ENCODE measurements at regions not wholly inside any gene's neighbourhood (a gene's known extent, or its start where the extent isn't known, plus 50 kb on each side); places are given as distances from the start of the nearest gene placed in this dataset.

DNA sequence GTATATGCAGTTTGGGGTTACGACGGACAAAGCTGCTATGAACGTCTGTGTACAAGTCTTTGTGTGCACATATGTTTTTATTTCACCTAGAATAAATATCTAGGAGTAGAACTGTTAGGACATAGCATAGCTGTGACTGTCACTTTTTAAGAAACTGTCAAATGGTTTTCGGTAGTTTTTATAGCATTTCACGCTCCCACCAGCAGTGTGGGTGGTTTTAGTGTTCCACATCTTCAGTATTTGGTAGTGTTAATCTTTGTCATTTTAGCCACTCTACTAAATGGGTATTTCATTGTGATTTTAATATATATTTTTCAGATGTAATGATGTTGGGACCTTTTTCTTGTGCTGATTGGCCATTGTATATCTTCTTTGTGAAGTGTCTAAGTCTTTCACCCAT is 109.1 kb upstream of the BCAT1 start:
- no peak for DNase-seq

DNA sequence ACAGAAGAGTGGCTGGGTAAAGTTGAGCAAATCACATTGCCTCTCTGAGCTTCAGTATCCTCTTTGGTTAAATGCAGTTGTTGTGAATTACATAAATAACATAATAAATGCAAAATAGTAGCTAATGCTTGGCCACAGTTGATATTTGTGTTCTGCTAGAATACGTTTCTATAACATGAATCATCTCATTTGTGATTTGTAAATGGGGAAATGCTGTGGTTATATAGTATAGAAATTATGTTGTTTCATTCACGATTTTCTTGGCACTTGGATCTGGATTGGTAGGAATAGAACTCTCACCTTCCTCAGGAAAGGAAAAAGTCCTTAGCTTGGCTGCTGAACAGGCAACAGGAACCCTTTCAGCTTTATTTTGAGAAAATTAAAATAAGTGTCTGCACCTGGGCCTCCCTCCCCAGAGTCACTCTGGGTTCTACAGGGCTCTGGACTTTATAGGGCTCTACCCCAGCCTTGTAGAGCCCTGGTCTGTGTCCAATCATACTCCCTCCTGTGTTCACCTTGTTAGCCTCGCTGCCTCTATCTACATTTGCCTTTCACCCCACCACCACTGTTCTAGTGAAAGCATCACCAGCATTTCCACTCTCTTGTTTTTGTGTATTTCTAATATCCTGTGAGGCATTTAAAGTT is 107.7 kb upstream of the BCAT1 start:
- DNase-seq = no peak

DNA sequence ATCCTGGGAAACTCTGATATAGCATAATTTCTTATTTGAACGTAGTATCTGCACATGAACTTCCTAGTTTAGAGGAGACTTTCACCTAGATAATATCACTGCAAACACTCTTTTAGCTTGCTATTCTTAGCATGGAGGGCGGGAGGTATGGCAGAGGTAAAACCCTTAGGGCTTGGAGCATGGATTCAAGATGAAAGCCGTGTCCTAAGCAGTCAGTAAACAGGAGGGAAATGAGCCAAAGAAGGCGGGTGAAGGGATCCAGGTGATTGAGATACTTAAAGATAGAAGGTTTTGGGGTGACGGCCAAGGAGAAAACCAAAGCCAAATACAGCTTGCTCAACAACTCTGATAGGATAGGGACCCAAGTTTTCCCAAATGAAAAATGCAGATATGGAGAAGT is 107.1 kb upstream of the BCAT1 start:
- no peak for DNase-seq

DNA sequence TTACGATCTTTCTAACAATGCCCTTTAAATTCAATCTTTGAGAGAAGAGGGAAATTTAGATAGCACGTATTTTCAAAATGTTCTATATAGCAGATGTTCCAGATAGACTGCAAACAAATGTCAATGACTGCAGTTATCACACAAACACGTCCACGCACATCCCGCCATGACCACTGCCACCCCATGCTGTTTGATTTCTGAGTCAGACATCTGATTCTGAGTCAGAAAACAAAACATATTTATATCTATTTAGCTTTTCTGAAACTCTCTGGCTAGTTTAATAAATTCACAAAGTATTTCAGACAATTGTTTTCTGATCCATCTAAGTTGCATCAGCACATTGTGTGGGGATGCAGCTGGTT is 105.9 kb upstream of the BCAT1 start:
- DNase-seq = peak; percentile 37

DNA sequence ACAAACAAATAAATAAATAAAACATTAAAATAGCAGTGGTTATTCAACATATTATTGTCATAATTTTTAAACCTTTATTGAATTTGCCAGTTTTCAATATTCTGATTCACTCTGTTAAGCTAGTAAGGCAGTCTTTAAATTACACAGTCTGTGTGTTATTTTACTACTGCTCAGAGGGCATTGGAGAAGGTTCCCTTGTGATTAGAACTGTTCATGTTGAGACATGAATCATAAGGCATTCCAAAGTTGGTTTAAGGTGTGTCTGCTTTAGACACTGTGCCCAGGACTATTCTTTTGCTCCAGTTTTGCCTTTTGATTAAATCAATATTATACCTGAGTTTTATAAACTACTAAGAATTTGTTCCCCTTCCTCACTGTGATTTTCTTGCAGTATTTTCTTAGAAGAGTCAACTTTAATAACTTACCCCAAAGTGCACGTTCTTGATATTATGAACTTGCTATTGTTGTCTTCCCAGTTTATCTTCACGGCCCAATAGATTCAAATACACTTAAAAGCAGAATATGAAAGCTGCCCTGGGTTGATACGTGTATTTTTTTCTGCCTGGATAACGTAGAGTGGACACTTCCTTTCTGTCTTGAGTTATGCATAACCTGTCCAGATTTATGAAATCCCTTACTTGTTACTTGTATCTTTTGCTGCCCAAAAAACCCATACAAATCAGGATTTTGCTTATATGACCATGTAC is 105.3 kb upstream of the BCAT1 start:
- DNase-seq = no peak

DNA sequence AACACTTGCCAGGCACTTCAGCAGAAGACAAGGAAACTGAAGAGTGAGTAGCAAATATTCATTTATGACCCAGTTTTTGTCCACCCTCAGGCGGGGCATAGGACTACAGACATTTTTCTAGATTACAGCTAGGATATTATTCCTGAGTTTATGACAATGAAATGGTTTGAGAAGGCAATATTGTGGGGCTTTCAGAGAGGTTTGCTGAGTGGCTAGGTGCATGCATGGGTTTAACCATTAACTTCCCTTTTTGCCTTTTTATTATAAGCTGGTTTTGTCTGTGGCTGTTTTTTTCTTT is 104.0 kb upstream of the BCAT1 start:
- DNase-seq = no peak

DNA sequence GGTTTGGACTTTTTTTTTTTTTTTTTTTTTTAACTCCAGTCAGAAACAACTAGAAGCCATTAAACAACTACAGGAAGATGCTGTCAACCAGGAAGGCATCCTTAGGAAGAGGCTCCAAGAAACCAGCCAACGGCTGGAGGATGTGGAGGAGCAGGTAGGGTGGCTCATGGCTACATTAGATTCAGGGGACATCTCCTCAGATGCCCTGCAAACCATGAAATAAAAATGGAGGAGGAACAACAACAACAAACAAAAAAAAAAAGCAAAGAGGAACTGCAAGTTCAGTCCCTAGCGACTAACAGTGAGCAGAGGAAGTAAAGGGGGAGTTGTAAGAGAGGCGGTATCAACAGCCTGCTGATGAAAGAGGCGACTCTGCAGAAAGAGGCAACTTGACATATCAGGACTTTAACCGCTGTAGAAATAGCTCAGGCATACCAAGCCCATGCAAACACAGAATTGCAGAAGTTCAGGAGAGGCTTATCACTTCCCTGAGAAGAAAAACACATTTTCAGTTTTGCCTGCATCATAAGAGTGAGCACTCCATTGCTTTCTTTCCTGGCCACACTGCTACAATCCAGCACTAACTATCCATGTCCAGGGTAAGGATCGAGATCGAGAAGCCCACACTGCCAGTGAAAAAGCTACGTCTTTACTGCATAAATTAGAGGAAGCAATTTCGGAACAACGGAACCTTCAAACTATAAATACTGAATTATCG is 103.5 kb upstream of the BCAT1 start:
- DNase-seq = peak; percentile 30

DNA sequence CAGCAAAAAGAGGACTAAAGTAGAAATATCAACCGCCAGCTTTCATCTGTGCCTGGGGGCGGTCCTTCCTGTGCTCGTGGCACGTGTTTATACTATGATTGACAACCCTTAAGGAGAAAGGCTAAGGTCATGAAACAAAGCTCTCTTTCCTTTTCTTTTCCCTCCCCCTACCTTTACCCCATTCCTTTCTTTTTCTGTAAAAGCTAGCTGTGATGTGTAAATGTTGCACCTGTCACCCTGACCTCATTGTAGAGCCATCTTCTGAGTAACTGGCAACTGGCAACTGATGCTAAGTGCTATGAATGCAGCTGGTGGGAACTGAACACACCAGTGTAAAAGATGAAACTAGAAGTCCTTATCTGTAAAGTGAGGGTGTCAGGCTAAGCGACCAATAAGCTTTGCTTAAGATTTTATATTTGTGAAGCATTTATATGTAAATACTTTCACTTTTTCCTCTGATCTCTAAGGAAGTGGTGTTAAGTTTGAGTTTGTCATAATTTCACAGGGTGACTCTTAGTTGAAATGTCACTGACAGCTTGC is 102.8 kb upstream of the BCAT1 start:
- DNase-seq = peak; percentile 34

DNA sequence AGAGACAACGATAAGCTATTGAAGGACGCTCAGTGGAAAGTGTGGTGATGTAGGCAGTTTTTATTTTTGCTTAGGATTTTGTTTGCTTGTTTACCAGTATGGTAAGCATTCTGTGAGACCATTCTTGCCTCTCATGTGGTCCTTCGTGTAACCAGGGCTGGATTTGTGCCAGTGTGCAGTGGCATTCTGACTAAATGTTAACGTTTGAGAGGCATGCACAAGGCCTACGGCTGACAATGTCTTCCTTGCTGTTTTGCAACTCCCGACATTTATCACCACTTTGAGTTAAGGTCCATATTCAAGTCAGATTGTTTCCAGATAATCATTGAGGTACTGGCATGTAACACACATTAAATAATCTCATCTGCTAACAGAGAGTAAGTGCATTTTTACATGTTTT is 102.3 kb upstream of the BCAT1 start:
- no peak for DNase-seq

DNA sequence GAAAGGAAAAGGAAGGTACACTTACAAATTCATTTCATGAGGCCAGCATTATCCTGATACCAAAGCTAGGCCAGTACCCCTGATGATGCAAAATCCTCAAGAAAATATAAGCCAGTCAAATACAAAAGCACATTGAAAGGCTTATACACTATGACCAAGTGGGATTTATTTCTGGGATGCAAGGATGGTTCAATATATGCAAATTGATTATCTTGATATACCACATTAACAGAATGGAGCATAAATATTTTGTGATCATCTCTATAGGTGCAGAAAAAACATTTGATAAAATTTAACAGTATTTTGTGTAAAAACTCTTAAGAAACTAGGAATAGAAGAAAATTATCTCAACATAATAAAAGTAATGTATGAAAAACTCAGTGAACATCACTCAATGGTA is 97.0 kb upstream of the BCAT1 start:
- DNase-seq = no peak

DNA sequence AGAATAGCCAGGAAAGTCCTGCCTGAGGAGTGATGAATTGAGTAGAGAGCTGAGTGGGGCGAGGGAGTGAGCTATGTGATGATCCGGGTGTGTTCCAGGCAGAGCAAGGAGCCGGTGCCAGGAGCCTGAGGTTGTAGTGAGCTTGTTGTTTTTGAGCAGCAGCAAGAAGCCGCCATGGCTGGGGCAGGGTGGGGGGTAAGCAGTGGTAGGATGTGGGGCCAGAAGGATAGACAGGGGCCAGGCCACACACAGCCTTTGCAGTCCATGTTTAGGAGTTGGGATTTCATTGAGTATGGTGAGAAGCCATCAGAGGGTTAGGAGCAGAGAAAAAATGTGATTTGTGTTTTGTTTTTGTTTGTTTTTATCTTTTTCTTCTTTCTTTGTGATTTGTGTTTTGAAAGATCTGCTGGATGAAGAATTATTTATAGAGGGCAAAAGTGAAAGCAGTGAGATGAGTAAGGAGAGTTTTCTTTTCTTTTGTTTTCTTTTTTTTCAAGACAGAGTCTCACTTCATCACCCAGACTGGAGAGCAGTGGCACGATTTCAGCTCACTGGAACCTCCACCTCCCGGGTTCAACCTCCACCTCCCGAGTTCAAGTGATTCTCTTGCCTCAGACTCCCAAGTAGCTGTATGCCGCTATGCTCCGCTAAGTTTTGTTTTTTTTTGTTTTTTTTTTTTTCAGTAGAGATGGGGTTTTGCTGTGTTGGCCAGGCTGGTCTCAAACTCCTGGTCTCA is 92.3 kb upstream of the BCAT1 start:
- no peak for DNase-seq

DNA sequence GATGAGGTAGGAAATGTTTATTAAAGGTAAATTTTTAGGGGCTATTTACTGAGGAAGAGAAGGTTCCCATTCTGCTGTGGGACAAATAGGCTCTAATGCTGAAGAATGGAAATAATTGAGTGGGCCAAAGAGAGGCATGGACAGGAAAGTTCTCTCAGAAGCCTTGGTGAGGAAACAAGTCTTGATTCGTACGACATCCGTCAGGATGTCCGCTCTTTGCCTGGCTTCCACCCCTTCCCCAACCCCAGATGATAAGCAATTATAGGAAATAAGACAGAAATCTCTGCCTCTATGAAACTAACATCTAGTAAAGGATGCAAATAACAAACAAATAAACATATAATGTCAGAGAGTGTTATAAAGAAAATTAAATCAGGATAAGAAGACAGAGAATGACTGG is 91.7 kb upstream of the BCAT1 start:
- no peak for DNase-seq

DNA sequence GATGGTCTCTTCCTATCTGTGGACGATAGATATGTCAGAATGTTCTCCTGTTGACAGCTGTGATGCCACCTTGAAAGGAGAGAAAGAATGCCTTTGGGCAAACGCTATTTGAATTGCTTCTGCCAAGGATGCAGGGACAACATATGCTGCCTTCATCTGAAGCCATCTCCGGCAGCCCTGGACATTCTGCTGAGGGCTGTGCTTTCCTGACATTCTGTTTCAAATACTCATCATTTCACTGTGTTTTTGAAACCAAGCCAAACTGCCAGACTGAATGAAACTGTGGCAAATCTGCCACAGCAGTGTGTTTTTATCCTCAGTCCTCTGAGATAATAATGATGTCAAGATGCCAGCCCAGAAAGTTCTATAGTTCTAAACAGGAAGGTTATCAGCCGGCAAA is 85.8 kb upstream of the BCAT1 start:
- no peak for DNase-seq

DNA sequence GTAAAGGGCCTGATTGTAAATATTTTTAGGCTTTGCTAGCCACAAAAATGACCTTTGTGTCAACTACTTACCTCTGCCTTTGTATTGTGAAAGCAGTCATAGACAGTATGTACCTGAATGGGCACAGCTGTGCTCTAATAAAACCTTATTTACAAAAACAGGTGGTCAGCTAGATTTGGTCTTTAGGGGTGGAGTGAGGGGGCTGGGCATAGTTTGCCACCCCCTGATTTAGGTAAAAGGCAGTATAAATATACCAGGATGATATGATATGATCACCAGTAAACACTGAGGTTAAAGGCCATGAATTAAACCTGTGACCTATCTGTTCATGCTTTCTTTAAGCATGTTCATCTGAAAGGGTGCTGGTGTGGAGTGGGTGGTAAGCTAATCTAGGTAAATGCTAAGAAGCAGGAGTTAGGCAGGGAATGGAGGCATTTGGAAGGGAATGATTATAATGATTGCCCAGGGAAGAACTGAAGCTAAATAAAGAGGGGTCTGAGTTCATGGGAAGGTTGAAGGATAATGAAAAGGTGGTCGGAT is 77.1 kb upstream of the BCAT1 start:
- DNase-seq = no peak

DNA sequence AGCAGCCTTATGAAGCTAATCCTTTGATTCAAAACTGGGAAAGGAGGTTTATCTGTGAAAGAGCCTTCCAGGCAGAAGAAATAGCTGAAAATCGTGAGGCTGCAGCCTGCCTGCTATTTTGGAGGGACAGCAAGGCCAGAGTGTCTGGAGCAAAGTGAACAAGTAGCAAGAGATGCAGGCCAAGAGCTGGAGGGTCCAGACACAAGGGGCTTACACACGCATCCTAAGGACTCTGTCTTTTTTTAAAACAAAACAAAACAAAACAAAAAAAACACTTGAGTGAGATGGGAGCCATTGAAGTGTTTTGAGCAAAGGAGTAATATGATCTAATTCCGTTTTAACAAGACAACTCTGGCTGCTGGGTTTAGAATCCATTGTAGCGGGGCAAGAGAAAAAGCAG is 76.4 kb upstream of the BCAT1 start:
- no peak for DNase-seq

DNA sequence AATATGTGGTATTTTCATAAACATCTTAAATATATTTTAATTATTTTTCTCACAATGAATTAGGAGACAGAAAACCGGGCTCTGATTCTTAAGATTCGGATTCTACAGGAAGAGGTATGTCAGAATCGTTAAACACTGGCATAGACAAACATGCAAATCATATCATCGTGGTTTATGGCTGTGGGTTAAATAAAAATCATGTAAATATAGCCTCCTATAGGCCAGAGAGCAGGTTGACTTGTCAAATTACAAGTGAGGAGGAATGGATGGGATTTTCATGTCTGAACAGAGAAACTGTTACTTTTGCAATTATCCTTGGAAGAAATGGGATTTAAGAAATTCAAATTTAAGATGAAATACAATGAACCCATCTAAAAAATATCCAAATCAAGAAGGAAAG is 74.9 kb upstream of the BCAT1 start:
- no peak for DNase-seq

DNA sequence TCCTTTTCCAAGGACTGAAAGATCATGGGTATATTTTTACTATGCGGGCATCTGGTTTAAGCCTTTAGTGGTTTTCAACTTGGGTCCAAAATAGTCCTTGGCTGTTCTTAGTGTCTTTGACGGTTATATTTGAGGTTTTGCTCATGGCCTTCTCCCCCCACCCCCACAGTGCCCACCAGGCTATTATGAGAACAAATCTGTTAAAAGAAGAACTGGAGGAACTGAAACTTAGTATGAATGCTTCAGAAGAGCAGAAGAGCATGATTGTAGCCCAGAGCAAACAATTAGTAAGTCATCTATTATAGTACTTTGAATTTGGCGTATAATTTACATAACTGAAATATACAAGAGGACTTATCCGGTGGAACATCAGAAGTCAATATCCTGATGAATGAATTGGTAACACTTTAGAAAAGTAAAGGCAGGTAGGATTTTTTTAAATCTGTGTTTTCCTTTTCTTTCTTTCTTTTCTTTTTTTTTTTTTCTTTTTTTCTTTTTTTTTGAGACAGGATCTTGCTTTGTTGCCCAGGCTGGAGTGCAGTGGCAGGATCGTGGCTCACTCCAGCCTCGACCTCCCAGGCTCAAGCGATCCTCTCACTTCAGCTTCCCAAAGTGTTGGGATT is 71.8 kb upstream of the BCAT1 start:
- DNase-seq = no peak

DNA sequence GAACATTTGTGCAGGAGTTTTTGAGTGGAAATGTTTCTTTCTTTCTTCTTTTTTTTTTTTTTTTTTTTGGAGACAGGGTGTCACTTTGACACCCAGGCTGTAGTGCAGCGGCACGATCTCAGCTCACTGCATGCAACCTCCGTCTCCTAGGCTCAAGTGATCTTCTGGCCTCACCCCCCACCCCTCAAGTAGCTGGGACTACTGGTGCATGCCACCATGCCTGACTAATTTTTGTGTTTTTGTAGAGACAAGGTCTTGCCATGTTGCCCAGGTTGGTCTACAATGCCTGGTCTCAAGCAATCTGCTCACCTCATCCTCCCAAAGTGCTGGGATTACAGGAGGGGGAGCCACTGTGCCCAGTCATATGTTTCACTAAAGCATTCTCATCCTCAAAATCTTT is 69.2 kb upstream of the BCAT1 start:
- no peak for DNase-seq

DNA sequence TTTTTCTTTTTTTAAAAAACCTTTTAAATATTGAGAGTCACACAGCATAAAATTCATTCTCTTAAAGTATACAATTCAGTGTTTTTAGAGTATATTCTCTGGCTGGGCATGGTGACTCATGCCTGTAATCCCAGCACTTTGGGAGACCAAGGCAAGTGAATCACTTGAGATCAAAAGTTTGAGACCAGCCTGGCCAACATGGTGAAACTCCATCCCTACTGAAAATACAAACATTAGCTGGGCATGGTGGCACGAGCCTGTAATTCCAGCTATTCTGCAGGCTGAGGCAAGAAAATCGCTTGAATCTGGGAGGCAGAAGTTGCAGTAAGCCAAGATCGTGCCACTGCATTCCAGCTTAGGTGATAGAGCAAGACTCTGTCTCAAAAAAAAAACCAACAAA is 68.4 kb upstream of the BCAT1 start:
- DNase-seq = no peak

DNA sequence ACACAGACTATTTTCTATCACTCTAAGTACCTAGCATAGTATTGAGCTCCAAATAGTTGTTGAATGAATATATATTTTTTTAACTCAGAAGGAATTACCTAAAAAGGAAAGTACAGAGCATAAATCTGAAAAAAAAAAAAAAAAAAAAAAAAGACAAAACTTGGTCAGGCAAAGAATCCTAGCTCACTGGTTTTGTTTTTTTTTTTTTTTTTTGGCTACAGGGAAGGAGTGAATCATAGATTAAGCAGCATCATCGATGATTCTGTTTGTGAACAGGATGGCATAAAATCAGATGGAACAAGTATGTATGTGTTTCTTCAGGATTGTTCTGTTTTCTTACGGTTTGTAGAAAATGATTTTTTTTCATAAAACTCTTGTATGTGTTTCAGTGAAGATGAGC is 66.1 kb upstream of the BCAT1 start:
- DNase-seq = no peak

DNA sequence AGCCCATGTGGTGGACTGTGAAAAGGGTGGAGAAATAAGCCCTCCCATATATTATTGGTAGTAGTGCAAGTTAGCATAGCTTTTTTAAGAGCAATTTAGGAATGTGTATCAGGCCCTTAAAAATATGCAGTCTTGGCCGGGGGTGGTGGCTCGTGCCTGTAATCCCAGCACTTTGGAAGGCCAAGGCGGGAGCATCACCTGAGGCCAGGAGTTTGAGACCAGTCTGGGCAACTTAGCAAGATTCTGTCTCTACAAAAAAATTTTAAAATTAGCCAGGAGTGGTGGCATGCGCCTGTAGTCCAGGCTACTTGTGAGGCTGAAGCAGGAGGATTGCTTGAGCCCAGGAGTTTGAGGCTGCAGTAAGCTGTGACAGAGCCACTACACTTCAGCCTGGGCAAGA is 64.2 kb upstream of the BCAT1 start:
- DNase-seq = no peak

DNA sequence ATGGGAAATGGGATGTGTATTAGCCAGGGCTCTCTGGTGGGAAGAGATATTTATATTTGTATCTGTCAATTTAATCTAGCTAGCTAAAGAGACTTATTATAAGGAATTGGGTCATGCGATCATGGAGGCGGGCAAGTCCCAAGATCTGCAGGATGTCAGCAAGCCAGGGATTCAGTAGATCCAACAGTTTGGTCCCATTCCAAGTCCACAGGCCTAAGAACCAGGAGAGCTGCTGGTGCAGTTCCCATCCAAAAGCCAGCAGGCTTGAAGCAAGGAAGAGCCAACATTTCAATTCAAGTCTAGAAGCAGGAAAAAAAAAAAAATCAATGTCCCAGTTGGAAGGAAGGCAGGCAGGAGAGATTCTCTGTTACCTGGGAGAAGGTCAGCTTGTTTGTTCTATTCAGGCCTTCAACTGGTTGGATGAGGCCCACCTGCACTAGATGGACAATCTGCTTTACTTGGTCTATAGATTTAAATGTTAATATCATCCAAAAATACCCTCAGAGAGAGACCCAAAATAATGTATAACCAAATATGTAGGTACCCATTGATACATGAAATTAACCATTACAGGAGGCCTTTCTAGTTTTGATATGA is 60.7 kb upstream of the BCAT1 start:
- no peak for DNase-seq

DNA sequence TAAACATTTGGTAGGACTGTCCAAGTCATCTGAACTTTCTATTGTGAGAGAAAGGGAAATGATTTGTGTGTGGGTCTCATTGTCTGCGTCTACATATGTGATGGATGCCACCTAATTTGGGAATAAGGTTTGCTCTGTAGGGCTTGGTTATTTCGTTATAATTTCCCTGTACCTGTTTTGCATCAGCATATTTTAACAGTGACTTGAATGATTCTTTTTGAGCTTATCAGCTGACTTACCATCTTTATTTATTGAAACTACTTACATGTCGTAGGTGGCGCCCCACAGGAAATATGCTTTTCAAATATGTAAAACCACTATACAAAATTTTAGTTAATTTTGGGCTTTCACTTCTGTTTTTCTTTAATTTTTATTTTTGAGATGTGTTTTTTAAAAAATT is 56.5 kb upstream of the BCAT1 start:
- no peak for DNase-seq
